Neural crest cell (in vitro differentiated cells): ENCODE measurements at regions not wholly inside any gene's neighbourhood (a gene's known extent, or its start where the extent isn't known, plus 50 kb on each side); places are given as distances from the start of the nearest gene placed in this dataset.

Experiments
- DNase-seq: peaks from one replicate; pipeline ENCODE4 v3.0.0; 2021; ENCODE audit warnings: low read depth, mixed read lengths, low spot score
- H3K27ac Mint-ChIP-seq: one replicate; pipeline ENCODE4 v1.8.0; 2021; ENCODE audit warnings: mild to moderate bottlenecking, mixed read lengths; ENCODE audit not compliant: unreplicated experiment
- H3K27me3 Mint-ChIP-seq: 2 replicates; pipeline ENCODE4 v1.8.0; 2021; ENCODE audit warnings: low read depth, mild to moderate bottlenecking, mixed read lengths
- H3K36me3 Mint-ChIP-seq: 2 replicates; pipeline ENCODE4 v1.8.0; 2021; ENCODE audit warnings: low read depth, mild to moderate bottlenecking, mixed read lengths
- H3K4me1 Mint-ChIP-seq: 2 replicates; pipeline ENCODE4 v1.8.0; 2021; ENCODE audit warnings: mixed read lengths
- H3K4me3 Mint-ChIP-seq: one replicate; pipeline ENCODE4 v1.8.0; 2021; ENCODE audit warnings: mild to moderate bottlenecking, mixed read lengths
- H3K9me3 Mint-ChIP-seq: 2 replicates; pipeline ENCODE4 v1.8.0; 2021; ENCODE audit warnings: mixed read lengths
- CTCF ChIP-seq: fragments of 200-600 bp; sonication (generic); conservative IDR thresholded peaks from 2 replicates; pipeline ENCODE4 v1.5.0; 2021; ENCODE audit warnings: antibody characterized with exemption, mild to moderate bottlenecking

DNA sequence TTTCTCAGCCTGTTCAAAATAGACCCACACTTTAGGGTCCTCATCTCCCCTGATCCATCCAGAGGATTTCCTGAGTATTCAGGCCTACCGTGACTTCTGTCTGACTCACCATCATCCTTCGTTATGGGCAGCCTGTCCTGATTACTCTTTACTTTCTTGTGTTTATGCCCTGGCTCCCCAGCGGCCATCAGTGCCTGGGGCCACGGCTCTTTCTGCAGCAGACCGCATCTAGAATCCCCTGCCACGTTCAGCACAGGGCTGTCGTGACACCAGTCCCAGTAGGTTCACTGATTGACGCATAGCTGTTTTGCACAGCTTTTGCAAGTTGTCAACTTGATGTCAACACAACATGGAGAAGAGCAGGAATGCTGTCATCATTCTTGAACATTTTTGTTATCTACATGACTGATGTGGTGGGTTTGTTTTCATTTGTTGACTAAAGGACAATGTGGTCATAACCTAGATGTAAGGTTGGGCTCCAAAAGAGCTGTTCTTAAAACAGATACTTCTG is 225.6 kb downstream of the HAUS1 start:
- peaks cover 16% of the 10 kb centered on the region for H3K4me1 Mint-ChIP-seq
- TF ChIP-seq CTCF, result no peak
- H3K36me3 Mint-ChIP-seq, result peaks cover 1% of the 10 kb centered on the region
- H3K9me3 Mint-ChIP-seq, result no peaks in the 10 kb centered on the region
- no peak overlapping the region for H3K4me3 Mint-ChIP-seq
- H3K27me3 Mint-ChIP-seq, result peaks cover 5% of the 10 kb centered on the region
- H3K27ac Mint-ChIP-seq, result no peak overlapping the region
- DNase-seq, result no peak

DNA sequence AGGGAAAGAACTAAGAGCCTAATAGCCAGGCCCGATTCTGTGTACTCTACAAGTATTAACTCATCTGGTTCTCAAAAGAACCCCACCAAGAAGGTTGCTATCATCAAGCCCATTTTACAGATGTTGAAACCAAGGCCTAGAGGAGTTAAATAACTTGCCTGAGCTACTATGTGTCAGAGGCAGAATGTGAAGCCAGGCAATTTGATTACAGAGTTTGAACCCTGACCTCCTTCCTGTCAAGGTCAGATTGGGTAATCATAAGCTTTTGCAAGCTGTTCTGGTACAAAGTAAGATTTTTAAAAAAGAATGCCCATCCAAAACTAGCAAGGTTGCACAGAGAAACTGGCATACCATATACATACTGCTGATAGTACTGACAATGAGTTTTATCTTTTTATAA is 227.1 kb downstream of the HAUS1 start:
- TF ChIP-seq CTCF, result no peak
- Mint-ChIP-seq H3K27me3 (peaks cover 14% of the 10 kb centered on the region), H3K36me3 (peaks cover 2% of the 10 kb centered on the region), H3K4me1 (peaks cover 30% of the 10 kb centered on the region), H3K4me3 (peak overlapping the region; percentile 86), H3K27ac (no peak overlapping the region), H3K9me3 (no peaks in the 10 kb centered on the region)
- no peak for DNase-seq

DNA sequence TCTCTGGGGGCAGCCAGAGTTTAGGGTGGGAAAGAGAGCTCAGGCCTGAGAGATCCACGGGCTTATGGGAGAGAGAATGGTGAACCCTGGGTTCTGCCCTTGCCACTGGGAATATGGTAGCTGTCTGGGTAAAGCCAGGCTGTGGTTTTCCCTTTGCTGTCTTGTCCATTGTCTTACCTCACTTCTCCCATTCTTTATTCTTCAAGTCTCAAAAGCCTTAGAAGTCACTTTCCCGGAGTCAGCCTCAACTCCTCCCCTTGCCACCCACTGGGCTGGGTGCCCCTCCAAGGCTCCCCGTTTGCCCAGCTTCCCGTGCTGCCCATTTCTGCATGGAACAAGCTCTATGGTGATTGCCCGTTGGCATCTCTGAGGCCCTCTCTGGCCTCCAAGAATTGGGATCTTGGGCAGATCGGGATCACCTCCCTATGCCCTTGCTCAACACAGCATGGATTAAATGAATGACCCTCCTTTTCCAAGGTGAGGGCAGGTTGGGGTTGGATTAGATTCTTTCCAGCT is 228.2 kb downstream of the HAUS1 start:
- peaks cover 14% of the 10 kb centered on the region for H3K27me3 Mint-ChIP-seq
- no peak overlapping the region for H3K27ac Mint-ChIP-seq
- peak overlapping the region; percentile 86 for H3K4me3 Mint-ChIP-seq

GRCh38 chr18:46332921-46333341 is 228.7 kb downstream of the HAUS1 start:
- H3K4me3 Mint-ChIP-seq, result peak overlapping the region; percentile 86
- peaks cover 46% of the 10 kb centered on the region for H3K4me1 Mint-ChIP-seq
- peaks cover 2% of the 10 kb centered on the region for H3K36me3 Mint-ChIP-seq
- TF ChIP-seq CTCF, result no peak
- no peak overlapping the region for H3K27ac Mint-ChIP-seq
- peaks cover 14% of the 10 kb centered on the region for H3K27me3 Mint-ChIP-seq
- no peaks in the 10 kb centered on the region for H3K9me3 Mint-ChIP-seq
- peak; percentile 17 for DNase-seq

More for the DNA sequence above, 228.2 kb downstream of the HAUS1 start:
- Mint-ChIP-seq H3K4me1 (peaks cover 40% of the 10 kb centered on the region), H3K9me3 (no peaks in the 10 kb centered on the region), H3K36me3 (peaks cover 2% of the 10 kb centered on the region)
- TF ChIP-seq CTCF, result no peak
- DNase-seq, result no peak

DNA sequence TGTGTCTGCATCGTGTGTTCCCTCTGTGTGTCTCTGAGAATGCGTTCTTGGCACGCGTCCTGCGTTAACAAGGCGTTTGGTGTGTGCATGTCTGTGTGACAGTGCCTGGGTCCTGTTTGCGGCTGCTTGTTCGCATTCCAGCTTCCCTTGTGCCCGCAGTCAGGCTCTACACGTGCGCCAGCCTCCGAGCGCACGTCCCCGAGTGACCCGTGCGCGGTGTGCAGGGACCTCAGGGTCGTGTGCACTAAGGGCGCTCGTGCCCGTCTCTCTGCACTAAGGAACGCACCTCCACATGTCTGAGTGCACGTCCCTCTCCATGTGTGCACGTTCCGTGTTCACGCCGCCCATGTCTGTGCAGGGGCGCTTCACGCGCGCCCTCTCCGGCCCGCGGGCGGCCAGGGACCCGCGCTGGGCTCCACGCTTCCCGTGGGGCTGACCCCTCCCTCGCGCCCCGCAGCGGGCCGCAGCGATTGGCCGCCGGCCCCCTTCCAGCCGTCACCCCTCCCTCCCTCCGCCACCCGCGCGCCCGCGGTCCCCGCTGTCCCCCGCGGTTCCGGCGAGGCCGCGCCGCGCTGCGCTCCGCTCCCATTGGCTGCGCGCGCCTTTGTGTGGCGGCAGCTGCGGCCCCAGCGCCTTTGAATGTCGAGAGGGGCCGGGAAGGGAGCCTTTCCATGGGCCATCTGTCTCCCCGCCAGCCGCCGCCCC is 229.4 kb downstream of the HAUS1 start:
- Mint-ChIP-seq H3K36me3 (peaks cover 2% of the 10 kb centered on the region), H3K27ac (peak overlapping the region; percentile 9), H3K9me3 (no peaks in the 10 kb centered on the region), H3K27me3 (peaks cover 14% of the 10 kb centered on the region), H3K4me3 (peak overlapping the region; percentile 86), H3K4me1 (peaks cover 53% of the 10 kb centered on the region)
- no peak for TF ChIP-seq CTCF
- peak; percentile 63 for DNase-seq
